HEK293 (cell line): ENCODE measurements at regions not wholly inside any gene's neighbourhood (a gene's known extent, or its start where the extent isn't known, plus 50 kb on each side); places are given as distances from the start of the nearest gene placed in this dataset.

Experiments used
- SETDB1 ChIP-seq: IDR thresholded peaks from one replicate; pipeline ENCODE4 v1.6.1; 2017; ENCODE audit warnings: mild to moderate bottlenecking, low read length, moderate library complexity, mixed read lengths; ENCODE audit not compliant: insufficient read length
- SP2 ChIP-seq: fragments of 450-650 bp; formaldehyde crosslinking; IDR thresholded peaks from 2 replicates; pipeline ENCODE4 v1.5.1; 2016; ENCODE audit warnings: missing biosample characterization, missing genetic modification characterization
- ZNF274 ChIP-seq, 2 experiments: fragments of 200-500 bp in 1 of 2; fragments of 450-650 bp in 1 of 2; sonication (Bioruptor generic) in 1 of 2; formaldehyde crosslinking in 1 of 2; IDR thresholded peaks; 2 replicates each; pipeline versions ENCODE4 v1.5.1 to v1.6.1; 2014 to 2016; ENCODE audit warnings: borderline replicate concordance in 1 of 2, inconsistent platforms in 1 of 2, low read length in 1 of 2, missing biosample characterization in 1 of 2, missing genetic modification characterization in 1 of 2
- ZNF600 ChIP-seq: fragments of 450-650 bp; formaldehyde crosslinking; IDR thresholded peaks from 2 replicates; pipeline ENCODE4 v1.5.1; 2016; ENCODE audit warnings: missing biosample characterization, missing genetic modification characterization
- ZNF776 ChIP-seq: fragments of 450-650 bp; formaldehyde crosslinking; IDR thresholded peaks from 2 replicates; pipeline ENCODE4 v1.5.0; 2017; ENCODE audit warnings: missing biosample characterization, missing genetic modification characterization, borderline replicate concordance
- TF ChIP-seq, protein P1 (sequence below): fragments of 450-650 bp; formaldehyde crosslinking; IDR thresholded peaks from 2 replicates; pipeline ENCODE4 v1.5.1; 2016; ENCODE audit warnings: missing biosample characterization, missing genetic modification characterization
- TF ChIP-seq, protein P2 (sequence below): fragments of 450-650 bp; formaldehyde crosslinking; IDR thresholded peaks from 2 replicates; pipeline ENCODE4 v1.5.1; 2016; ENCODE audit warnings: missing biosample characterization, missing genetic modification characterization
- TF ChIP-seq, protein P3 (sequence below): fragments of 450-650 bp; formaldehyde crosslinking; IDR thresholded peaks from 2 replicates; pipeline ENCODE4 v1.5.1; 2016; ENCODE audit warnings: missing biosample characterization, missing genetic modification characterization

DNA sequence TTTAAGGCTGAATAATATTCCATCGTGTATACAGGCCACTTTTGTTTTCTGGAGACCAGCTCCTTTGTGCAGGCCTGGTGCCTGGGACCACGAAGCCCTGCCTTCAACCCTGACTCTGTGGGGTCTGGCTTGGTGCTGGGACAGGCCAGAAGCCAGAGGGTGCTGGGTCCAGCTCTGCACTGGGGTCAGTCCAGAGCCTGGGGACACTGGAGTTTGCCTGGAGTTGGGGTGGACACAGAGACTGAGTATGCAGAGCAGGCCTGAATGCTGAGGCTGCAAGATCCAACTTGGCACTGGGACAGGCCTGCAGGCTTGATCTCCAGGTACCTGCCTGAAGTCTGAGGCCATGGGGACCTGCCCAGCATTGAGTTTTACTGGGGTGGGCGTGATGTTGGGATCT lies 558.8 kb upstream of the CNTNAP2 start:
- TF ChIP-seq, protein P1, sequence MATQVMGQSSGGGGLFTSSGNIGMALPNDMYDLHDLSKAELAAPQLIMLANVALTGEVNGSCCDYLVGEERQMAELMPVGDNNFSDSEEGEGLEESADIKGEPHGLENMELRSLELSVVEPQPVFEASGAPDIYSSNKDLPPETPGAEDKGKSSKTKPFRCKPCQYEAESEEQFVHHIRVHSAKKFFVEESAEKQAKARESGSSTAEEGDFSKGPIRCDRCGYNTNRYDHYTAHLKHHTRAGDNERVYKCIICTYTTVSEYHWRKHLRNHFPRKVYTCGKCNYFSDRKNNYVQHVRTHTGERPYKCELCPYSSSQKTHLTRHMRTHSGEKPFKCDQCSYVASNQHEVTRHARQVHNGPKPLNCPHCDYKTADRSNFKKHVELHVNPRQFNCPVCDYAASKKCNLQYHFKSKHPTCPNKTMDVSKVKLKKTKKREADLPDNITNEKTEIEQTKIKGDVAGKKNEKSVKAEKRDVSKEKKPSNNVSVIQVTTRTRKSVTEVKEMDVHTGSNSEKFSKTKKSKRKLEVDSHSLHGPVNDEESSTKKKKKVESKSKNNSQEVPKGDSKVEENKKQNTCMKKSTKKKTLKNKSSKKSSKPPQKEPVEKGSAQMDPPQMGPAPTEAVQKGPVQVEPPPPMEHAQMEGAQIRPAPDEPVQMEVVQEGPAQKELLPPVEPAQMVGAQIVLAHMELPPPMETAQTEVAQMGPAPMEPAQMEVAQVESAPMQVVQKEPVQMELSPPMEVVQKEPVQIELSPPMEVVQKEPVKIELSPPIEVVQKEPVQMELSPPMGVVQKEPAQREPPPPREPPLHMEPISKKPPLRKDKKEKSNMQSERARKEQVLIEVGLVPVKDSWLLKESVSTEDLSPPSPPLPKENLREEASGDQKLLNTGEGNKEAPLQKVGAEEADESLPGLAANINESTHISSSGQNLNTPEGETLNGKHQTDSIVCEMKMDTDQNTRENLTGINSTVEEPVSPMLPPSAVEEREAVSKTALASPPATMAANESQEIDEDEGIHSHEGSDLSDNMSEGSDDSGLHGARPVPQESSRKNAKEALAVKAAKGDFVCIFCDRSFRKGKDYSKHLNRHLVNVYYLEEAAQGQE (tag by site-specific recombination): no peak
- TF ChIP-seq, protein P2, sequence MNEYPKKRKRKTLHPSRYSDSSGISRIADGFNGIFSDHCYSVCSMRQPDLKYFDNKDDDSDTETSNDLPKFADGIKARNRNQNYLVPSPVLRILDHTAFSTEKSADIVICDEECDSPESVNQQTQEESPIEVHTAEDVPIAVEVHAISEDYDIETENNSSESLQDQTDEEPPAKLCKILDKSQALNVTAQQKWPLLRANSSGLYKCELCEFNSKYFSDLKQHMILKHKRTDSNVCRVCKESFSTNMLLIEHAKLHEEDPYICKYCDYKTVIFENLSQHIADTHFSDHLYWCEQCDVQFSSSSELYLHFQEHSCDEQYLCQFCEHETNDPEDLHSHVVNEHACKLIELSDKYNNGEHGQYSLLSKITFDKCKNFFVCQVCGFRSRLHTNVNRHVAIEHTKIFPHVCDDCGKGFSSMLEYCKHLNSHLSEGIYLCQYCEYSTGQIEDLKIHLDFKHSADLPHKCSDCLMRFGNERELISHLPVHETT (tag by site-specific recombination): no peak
- no peak for TF ChIP-seq SETDB1
- TF ChIP-seq ZNF776 (tag by site-specific recombination): no peak
- TF ChIP-seq, protein P3, sequence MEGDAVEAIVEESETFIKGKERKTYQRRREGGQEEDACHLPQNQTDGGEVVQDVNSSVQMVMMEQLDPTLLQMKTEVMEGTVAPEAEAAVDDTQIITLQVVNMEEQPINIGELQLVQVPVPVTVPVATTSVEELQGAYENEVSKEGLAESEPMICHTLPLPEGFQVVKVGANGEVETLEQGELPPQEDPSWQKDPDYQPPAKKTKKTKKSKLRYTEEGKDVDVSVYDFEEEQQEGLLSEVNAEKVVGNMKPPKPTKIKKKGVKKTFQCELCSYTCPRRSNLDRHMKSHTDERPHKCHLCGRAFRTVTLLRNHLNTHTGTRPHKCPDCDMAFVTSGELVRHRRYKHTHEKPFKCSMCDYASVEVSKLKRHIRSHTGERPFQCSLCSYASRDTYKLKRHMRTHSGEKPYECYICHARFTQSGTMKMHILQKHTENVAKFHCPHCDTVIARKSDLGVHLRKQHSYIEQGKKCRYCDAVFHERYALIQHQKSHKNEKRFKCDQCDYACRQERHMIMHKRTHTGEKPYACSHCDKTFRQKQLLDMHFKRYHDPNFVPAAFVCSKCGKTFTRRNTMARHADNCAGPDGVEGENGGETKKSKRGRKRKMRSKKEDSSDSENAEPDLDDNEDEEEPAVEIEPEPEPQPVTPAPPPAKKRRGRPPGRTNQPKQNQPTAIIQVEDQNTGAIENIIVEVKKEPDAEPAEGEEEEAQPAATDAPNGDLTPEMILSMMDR (tag by site-specific recombination): no peak
- TF ChIP-seq ZNF274 (IDR thresholded peaks at IDR 0.05; ENCODE audit: low read length): no peak
- no peak for TF ChIP-seq ZNF274 (tag by site-specific recombination; IDR thresholded peaks at IDR 0.05; ENCODE audit: borderline replicate concordance)
- no peak for TF ChIP-seq ZNF600
- TF ChIP-seq SP2 (tag by site-specific recombination): no peak
